IMR-90 (cell line): ENCODE measurements at regions not wholly inside any gene's neighbourhood (a gene's known extent, or its start where the extent isn't known, plus 50 kb on each side); places are given as distances from the start of the nearest gene placed in this dataset.

Source experiments
- ATAC-seq: fragments of 200-7000 bp; cut with Tn5 transposase; 2 replicates; pipeline ENCODE4 v1.9.1; 2020; ENCODE audit warnings: low read depth, mild to moderate bottlenecking, moderate library complexity
- BruUV-seq: library from RNA; stranded (reverse); fragments of 400-500 nt; replicated peaks from 2 replicates; lab custom pipeline; 2021; lab: Mats Ljungman, UMichigan
- CTCF ChIA-PET: fragments of 300-600 bp; formaldehyde crosslinking; extraction: SDS; loops from one replicate; lab custom pipeline; 2021; ENCODE audit warnings: antibody characterized with exemption; lab: Yijun Ruan, JAX
- POLR2A ChIA-PET: fragments of 300-600 bp; sonication (Branson Sonifier 250); formaldehyde crosslinking; loops from one replicate; lab custom pipeline; 2022; ENCODE audit warnings: antibody characterized with exemption; ENCODE audit not compliant: unreplicated experiment; lab: Charles Lee
- DNase-seq: peaks from one replicate; pipeline ENCODE4 v3.0.0; 2013
- H2AFZ ChIP-seq: replicated peaks from 2 replicates; pipeline ENCODE3; 2013; ENCODE audit warnings: low read length, mild to moderate bottlenecking; ENCODE audit not compliant: poor library complexity
- H2AK5ac ChIP-seq: 2 replicates; pipeline ENCODE4 v1.6.1; 2013; ENCODE audit warnings: low read depth, low read length, inconsistent platforms
- H2AK9ac ChIP-seq: replicated peaks from 2 replicates; pipeline ENCODE3; 2013; ENCODE audit warnings: mild to moderate bottlenecking, low read depth, low read length, moderate library complexity; ENCODE audit not compliant: poor library complexity
- H2BK120ac ChIP-seq: 2 replicates; pipeline ENCODE4 v1.6.1; 2013; ENCODE audit warnings: low read depth, low read length, inconsistent platforms
- H2BK15ac ChIP-seq: 3 replicates; pipeline ENCODE4 v1.6.1; 2013; ENCODE audit warnings: low read depth, low read length, inconsistent platforms
- H2BK20ac ChIP-seq: 2 replicates; pipeline ENCODE4 v1.6.1; 2013; ENCODE audit warnings: low read depth, mild to moderate bottlenecking, inconsistent platforms, low read length, moderate library complexity
- H2BK5ac ChIP-seq: 2 replicates; pipeline ENCODE4 v1.6.1; 2013; ENCODE audit warnings: mild to moderate bottlenecking, low read depth, low read length, inconsistent platforms; ENCODE audit not compliant: poor library complexity, severe bottlenecking
- H3K14ac ChIP-seq: replicated peaks from 2 replicates; pipeline ENCODE4 v1.6.1; 2013; ENCODE audit warnings: low read depth, low read length, inconsistent platforms
- H3K18ac ChIP-seq: 2 replicates; pipeline ENCODE4 v1.6.1; 2013; ENCODE audit warnings: low read depth, low read length, control low read depth
- H3K23ac ChIP-seq: 2 replicates; pipeline ENCODE4 v1.6.1; 2013; ENCODE audit warnings: low read depth, low read length, inconsistent platforms
- H3K27ac ChIP-seq: 2 replicates; pipeline ENCODE4 v1.5.1; 2013; ENCODE audit warnings: mild to moderate bottlenecking, control low read depth, low read length; ENCODE audit not compliant: insufficient read depth
- H3K27me3 ChIP-seq: 2 replicates; pipeline ENCODE4 v1.6.1; 2013; ENCODE audit warnings: low read length; ENCODE audit not compliant: control insufficient read depth, insufficient read depth
- H3K36me3 ChIP-seq: 2 replicates; pipeline ENCODE4 v1.6.1; 2013; ENCODE audit warnings: low read length, mixed read lengths; ENCODE audit not compliant: control insufficient read depth, insufficient read depth
- H3K4ac ChIP-seq: 2 replicates; pipeline ENCODE4 v1.6.1; 2013; ENCODE audit warnings: low read depth, low read length, inconsistent platforms
- H3K4me1 ChIP-seq: 2 replicates; pipeline ENCODE4 v1.6.1; 2013; ENCODE audit warnings: low read length, mixed read lengths; ENCODE audit not compliant: control insufficient read depth, insufficient read depth
- H3K4me2 ChIP-seq: 2 replicates; pipeline ENCODE4 v1.6.1; 2013; ENCODE audit warnings: low read depth, mild to moderate bottlenecking, control low read depth, low read length, moderate library complexity
- H3K4me3 ChIP-seq: 2 replicates; pipeline ENCODE4 v1.5.1; 2013; ENCODE audit warnings: low read depth, mild to moderate bottlenecking, control low read depth, low read length, moderate library complexity; ENCODE audit not compliant: insufficient read depth
- H3K56ac ChIP-seq: 2 replicates; pipeline ENCODE4 v1.6.1; 2013; ENCODE audit warnings: low read length, inconsistent platforms; ENCODE audit not compliant: insufficient read depth; ENCODE audit errors: extremely low read depth
- H3K79me1 ChIP-seq, 2 experiments: 2 replicates each; pipeline ENCODE4 v1.6.1; 2013; ENCODE audit warnings: low read length in 2 of 2, inconsistent platforms in 1 of 2, low read depth in 1 of 2
- H3K9ac ChIP-seq: 2 replicates; pipeline ENCODE4 v1.6.1; 2013; ENCODE audit warnings: low read depth, low read length, control low read depth
- H3K9me1 ChIP-seq: 2 replicates; pipeline ENCODE4 v1.6.1; 2013; ENCODE audit warnings: low read length, inconsistent platforms; ENCODE audit not compliant: insufficient read depth
- H3K9me3 ChIP-seq: 2 replicates; pipeline ENCODE4 v1.6.1; 2013; ENCODE audit warnings: low read length; ENCODE audit not compliant: control insufficient read depth, insufficient read depth
- H4K20me1 ChIP-seq: 2 replicates; pipeline ENCODE4 v1.6.1; 2013; ENCODE audit warnings: low read length, inconsistent platforms; ENCODE audit not compliant: insufficient read depth
- H4K5ac ChIP-seq: 2 replicates; pipeline ENCODE4 v1.6.1; 2013; ENCODE audit warnings: mild to moderate bottlenecking, low read depth, low read length, control low read depth
- H4K8ac ChIP-seq, 2 experiments: 2 replicates each; pipeline ENCODE4 v1.6.1; 2013; ENCODE audit warnings: low read depth in 2 of 2, low read length in 2 of 2, control low read depth in 1 of 2, inconsistent platforms in 1 of 2
- H4K91ac ChIP-seq: 2 replicates; pipeline ENCODE4 v1.6.1; 2013; ENCODE audit warnings: low read depth, low read length, inconsistent platforms; ENCODE audit not compliant: insufficient read depth
- BHLHE40 ChIP-seq: fragments of 150-350 bp; IDR thresholded peaks from 2 replicates; pipeline ENCODE4 v1.6.1; 2016; ENCODE audit warnings: mild to moderate bottlenecking, low read depth, low read length
- CEBPB ChIP-seq: IDR thresholded peaks from 2 replicates; pipeline ENCODE4 v1.6.1; 2012; ENCODE audit warnings: low read depth, low read length, improper control_type of control experiment
- CHD1 ChIP-seq: IDR thresholded peaks from 2 replicates; pipeline ENCODE4 v1.6.1; 2012; ENCODE audit warnings: low read depth, low read length, improper control_type of control experiment
- CTCF ChIP-seq: conservative IDR thresholded peaks from 2 replicates; pipeline ENCODE4 v1.5.1; 2012; ENCODE audit warnings: mild to moderate bottlenecking, low read depth, low read length, improper control_type of control experiment
- ELK1 ChIP-seq: fragments of 150-350 bp; IDR thresholded peaks from 2 replicates; pipeline ENCODE4 v1.6.1; 2016; ENCODE audit warnings: low read depth, mild to moderate bottlenecking, low read length, moderate library complexity, borderline replicate concordance
- FOS ChIP-seq: fragments of 150-350 bp; IDR thresholded peaks from 2 replicates; pipeline ENCODE4 v1.6.1; 2016; ENCODE audit warnings: low read depth, low read length
- MAFK ChIP-seq: IDR thresholded peaks from 2 replicates; pipeline ENCODE4 v1.6.1; 2012; ENCODE audit warnings: low read depth, low read length, improper control_type of control experiment
- MAZ ChIP-seq: IDR thresholded peaks from 2 replicates; pipeline ENCODE4 v1.6.1; 2012; ENCODE audit warnings: low read depth, mild to moderate bottlenecking, low read length, improper control_type of control experiment, moderate library complexity, borderline replicate concordance
- MXI1 ChIP-seq: IDR thresholded peaks from 2 replicates; pipeline ENCODE4 v1.6.1; 2012; ENCODE audit warnings: low read depth, mild to moderate bottlenecking, low read length, moderate library complexity, borderline replicate concordance
- NFE2L2 ChIP-seq: fragments of 150-350 bp; IDR thresholded peaks from 2 replicates; pipeline ENCODE4 v1.6.1; 2016; ENCODE audit warnings: low read depth, mild to moderate bottlenecking, low read length
- POLR2A ChIP-seq: IDR thresholded peaks from 2 replicates; pipeline ENCODE4 v1.6.1; 2012; ENCODE audit warnings: mild to moderate bottlenecking, low read depth, low read length
- RAD21 ChIP-seq: IDR thresholded peaks from 2 replicates; pipeline ENCODE4 v1.6.1; 2012; ENCODE audit warnings: low read length, improper control_type of control experiment
- RCOR1 ChIP-seq: IDR thresholded peaks from 2 replicates; pipeline ENCODE4 v1.6.1; 2012; ENCODE audit warnings: mild to moderate bottlenecking, low read length, improper control_type of control experiment; ENCODE audit not compliant: insufficient replicate concordance
- RFX5 ChIP-seq: IDR thresholded peaks from 2 replicates; pipeline ENCODE4 v1.8.0; 2012; ENCODE audit warnings: low read depth, mild to moderate bottlenecking, low read length, moderate library complexity
- SMC3 ChIP-seq: fragments of 150-350 bp; IDR thresholded peaks from 2 replicates; pipeline ENCODE4 v1.6.1; 2016; ENCODE audit warnings: low read depth, mild to moderate bottlenecking, antibody characterized with exemption, low read length, moderate library complexity
- USF2 ChIP-seq: fragments of 150-350 bp; IDR thresholded peaks from 2 replicates; pipeline ENCODE4 v1.6.1; 2017; ENCODE audit warnings: mild to moderate bottlenecking, antibody characterized with exemption, low read length, low read depth
- WGBS, 2 experiments: methylation state at CpG; one replicate each; pipeline versions ENCODE4 v1.1.5 to v1.1.7; 2013; ENCODE audit warnings: missing lambda C conversion rate in 2 of 2; ENCODE audit not compliant: insufficient read length in 1 of 2; ENCODE audit errors: extremely low coverage in 2 of 2; 5-methylcytosine and 5-hydroxymethylcytosine counted together
- dilution Hi-C: fragments of 300-500 bp; cut with HindIII; formaldehyde crosslinking; loops from one replicate; pipeline ENCODE4 v1.14.3; 2018; ENCODE audit warnings: low sequenced_read_pairs; ENCODE audit not compliant: unreplicated experiment
- in situ Hi-C: fragments of 300-500 bp; cut with MboI; formaldehyde crosslinking; loops from 3 replicates; pipeline ENCODE4 v1.14.3; 2019; ENCODE audit warnings: low sequenced_read_pairs, inconsistent platforms, mixed read lengths
- intact Hi-C: fragments of 100-400 bp; cut with micrococcal nuclease; formaldehyde crosslinking; loops from 2 replicates; pipeline ENCODE4 v1.10.0; 2022

GRCh38 chr11:105538588-105538987, 71.3 kb upstream of the GRIA4 start:
- Histone ChIP-seq H2AFZ (no peak overlapping the region), H3K23ac (no peak overlapping the region), H3K56ac (no peak overlapping the region), H3K9me3 (no peaks in the 10 kb centered on the region), H3K9ac (no peak overlapping the region), H3K14ac (no peak overlapping the region), H3K4me3 (no peak overlapping the region), H3K27me3 (no peaks in the 10 kb centered on the region), H2BK120ac (no peak overlapping the region), H3K36me3 (no peaks in the 10 kb centered on the region), H2BK5ac (no peak overlapping the region), H2AK5ac (no peak overlapping the region), H2BK20ac (no peak overlapping the region), H4K8ac (no peak overlapping the region), H4K20me1 (no peaks in the 10 kb centered on the region), H3K18ac (no peak overlapping the region), H3K4ac (no peak overlapping the region), H4K91ac (no peak overlapping the region), H4K5ac (no peak overlapping the region), H3K4me1 (no peaks in the 10 kb centered on the region), H3K27ac (no peak overlapping the region), H3K4me2 (no peak overlapping the region), H3K79me1 (no peaks in the 10 kb centered on the region), H3K9me1 (no peaks in the 10 kb centered on the region), H2AK9ac (no peak overlapping the region), H2BK15ac (no peak overlapping the region)
- WGBS, 2 experiments = 35% methylated on average over 3 of the region's 3 CpGs; no CpG with 5 or more reads in 1 of the 2 experiments
- in situ Hi-C loops = no loop called here
- ChIA-PET CTCF (no interaction called here), POLR2A (no interaction called here)
- ATAC-seq (no peak), DNase-seq (no peak)
- intact Hi-C loops = no loop called here
- BruUV-seq = no TSS peak
- dilution Hi-C loops = no loop called here
- TF ChIP-seq MXI1 = no peak
- TF ChIP-seq FOS = no peak
- no peak for TF ChIP-seq CEBPB
- no peak for TF ChIP-seq USF2
- no peak for TF ChIP-seq CHD1
- TF ChIP-seq MAFK = no peak
- no peak for TF ChIP-seq BHLHE40
- TF ChIP-seq RAD21 = no peak
- TF ChIP-seq SMC3 = no peak
- no peak for TF ChIP-seq ELK1
- TF ChIP-seq RCOR1 = no peak
- no peak for TF ChIP-seq CTCF
- TF ChIP-seq POLR2A = no peak
- TF ChIP-seq RFX5 = no peak
- no peak for TF ChIP-seq NFE2L2
- TF ChIP-seq MAZ = no peak
